NCI-H146 (cell line): ENCODE measurements at regions not wholly inside any gene's neighbourhood (a gene's known extent, or its start where the extent isn't known, plus 50 kb on each side); places are given as distances from the start of the nearest gene placed in this dataset.

Source experiments
- DNase-seq: peaks from one replicate; lab custom pipeline; 2025; lab: John Stamatoyannopoulos, UW

DNA sequence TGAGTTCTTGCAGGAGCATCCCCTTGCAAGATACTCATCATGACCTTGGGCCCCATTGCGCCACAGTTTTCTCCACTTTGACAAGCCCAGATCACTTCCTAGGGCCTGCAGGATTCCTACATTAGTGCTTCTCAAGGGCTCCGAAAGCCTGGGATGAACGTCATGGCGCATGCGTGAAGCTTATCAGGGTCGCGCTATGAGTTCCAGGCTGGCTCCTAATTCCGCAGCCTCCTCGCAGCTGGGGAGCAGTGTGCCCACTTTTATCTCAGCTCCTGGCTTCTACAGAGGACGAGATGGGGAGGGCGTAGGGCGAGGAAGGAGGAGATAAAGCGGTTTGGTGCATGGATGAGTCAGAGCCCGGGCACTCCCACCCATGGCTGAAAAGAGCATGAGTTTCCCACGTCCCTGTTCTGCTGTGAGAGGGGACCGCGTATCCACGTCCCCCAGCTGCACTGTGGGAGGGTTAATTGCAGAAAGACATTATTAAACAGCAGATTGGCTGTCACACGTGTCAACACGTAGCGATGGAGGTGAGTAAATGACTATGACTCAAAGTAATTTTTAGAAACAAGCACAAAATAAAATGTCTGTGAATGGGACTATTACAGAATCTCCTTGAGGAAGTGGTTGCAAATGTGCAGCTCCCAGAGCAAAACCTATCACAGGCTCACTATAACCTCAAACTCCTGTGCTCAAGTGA lies 72.9 kb upstream of the DSP start:
- DNase-seq, result peak; percentile 41

DNA sequence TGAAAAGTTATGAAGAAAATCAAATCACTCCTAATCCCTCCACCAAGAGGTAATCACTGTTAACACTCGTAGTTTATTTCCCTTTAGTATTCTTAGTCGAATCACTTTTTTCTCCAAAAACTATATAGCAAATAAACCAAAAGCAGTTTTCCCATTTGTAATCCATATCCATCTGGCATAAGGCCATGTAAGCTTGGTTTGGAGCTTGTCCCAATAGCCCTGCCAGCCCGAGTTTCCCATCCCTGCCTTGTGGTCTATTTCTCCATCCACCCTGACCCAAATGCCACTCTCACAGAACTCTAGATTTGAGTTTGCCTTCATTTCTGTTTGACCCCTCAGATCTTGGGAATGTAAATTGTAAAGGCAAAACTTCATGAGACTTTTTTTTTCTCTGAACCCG lies 71.8 kb upstream of the DSP start:
- DNase-seq, result no peak

DNA sequence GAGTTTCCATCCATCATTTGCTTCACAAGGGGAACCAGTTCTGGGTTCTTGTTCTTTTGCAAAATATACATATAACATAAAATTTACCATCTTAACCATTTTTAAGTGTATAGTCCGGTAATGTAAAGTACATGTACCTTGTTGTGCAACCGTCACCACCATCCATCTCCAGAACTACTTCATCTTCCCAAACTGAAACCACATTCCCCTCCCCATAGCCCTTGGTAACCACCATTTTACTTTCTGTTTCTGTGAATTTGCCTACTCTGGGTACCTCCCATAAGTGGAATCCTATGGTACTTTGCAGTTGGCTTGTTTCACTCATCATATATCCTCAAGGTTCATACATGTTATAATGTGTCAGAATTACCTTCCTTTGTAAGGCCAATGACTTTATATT lies 70.3 kb upstream of the DSP start:
- DNase-seq, result no peak

DNA sequence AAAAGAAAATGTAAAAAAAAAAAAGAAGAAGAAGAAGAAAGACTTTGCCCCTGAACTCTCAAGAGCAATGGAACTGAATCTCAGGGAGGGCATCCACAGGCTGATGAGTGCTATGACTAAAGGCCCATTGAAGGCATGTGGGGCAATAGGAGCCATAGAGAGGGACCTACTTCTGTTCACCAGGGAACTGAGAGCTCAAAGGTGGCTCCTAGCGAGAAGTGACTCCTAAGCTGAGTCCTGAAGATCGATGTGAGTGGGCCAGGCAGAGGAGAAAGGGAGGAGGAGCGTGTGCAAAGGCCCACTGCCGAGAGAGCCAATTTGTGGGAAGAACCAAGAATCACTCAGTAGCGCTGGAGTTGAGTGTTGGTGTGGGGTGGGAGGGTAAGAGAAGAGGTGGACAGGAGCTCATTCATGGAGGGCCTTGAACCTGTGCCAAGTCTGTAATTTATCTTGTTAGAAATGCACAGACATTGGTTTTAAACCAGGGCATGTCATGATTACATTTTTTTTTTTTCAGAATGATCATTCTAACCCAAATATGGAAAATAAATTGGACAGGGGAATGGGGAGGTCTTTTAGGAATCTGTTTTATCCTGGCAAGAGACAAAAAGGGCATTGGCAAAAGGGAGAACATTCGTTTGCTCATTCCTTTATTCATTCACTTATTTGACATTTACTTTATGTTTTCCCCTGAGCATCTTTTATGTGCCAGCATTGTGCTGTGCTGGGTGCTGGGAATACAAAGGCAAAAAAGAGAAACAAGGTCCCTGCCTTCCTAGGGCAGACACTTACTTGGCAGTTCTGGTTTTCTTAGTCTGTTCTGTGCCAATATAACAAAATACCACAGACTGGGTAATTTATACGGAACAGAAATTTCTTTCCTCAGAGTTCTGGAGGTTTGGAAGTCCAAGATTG lies 67.4 kb upstream of the DSP start:
- peak; percentile 3 for DNase-seq

DNA sequence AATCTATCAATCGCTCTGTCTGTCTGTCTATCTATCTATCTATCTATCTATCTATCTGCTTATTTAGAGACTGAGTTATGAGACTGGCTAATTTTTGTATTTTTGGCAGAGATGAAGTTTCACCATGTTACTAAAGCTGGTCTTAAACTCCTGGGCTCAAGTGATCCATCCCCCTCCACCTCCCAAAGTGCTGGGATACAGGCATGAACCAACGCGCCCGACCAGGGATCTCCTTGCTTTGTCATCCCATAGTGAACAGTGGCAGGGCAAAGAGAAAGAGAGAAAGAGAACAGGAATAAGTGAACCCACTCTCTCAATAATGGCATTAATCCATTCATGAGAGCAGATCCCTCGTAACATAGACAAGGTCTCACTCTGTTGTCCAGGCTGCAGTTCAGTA lies 66.4 kb upstream of the DSP start:
- no peak for DNase-seq

DNA sequence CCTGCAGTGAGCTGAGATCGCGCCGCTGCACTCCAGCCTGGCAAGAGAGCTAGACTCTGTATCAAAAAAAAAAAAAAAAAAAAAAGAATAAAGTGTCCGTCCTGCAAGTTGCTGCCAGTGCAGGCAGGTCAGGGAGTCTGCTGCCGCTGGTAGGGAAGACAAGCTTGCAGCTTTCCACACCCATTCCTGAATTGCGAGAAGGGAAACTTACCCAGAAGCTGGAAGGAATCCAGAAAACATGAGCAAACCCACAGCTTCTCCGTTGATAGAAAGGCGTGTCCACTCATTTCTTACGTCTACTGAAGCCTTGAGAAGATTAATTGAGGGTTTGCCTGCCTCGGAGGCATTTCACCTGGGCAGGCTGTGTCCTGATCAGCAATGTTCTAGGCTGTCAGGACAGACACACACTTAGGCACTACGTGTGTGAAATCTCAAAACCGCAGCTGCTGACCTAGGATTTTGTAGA lies 61.6 kb upstream of the DSP start:
- no peak for DNase-seq

DNA sequence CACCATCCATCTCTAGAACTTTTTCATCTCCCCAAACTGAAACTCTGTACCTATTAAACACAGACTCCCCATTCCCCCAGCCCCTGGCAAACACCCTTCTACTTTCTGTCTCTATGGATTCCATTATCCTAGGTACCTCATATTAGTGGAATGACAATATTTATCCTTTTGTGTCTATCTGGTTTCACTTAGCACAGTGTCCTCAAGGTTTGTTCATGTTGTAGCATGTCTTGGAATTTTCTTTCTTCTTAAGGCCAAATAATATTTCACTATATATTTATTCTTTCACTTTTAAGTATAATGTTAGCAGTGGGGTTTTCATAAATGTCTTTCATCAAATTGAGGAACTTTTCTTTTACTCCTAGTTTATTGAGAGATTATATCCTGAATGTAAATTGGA lies 56.8 kb upstream of the DSP start:
- no peak for DNase-seq

DNA sequence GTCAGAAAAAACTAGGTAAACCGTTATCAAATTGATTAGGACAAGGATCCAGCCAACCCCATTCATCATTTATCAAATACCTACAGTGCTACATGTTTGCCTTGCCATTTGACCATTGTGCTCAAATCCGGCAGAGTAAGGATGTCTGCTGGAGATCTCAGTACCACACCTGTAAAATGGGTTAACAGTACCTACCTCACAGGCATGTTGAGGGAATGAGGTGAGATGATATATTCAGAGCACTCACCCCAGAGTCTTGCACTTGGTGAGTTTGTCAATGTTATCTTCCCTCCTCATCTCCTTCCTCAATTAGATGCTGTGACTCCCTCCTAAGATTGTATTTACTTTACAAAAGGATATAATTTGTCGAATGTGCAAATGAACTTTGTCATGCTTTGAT lies 54.5 kb upstream of the DSP start:
- DNase-seq, result no peak

DNA sequence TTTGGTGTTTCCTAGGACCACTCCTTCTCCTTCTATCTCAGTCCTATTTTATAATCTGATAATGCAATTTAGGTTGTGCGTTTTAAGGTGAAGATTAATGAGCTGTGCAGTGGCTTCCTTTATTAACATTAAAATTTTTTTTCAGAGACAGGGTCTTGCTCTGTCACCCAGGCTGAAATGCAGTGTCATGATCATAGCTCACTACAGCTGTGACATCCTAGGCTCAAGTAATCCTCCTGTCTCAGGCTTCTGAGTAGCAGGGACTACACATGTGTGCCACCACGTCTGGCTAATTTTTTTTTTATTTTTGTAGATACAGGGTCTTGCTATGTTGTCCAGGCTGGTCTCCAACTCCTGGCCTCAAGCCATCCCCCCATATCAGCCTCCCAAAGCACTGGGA lies 53.0 kb upstream of the DSP start:
- DNase-seq, result no peak

DNA sequence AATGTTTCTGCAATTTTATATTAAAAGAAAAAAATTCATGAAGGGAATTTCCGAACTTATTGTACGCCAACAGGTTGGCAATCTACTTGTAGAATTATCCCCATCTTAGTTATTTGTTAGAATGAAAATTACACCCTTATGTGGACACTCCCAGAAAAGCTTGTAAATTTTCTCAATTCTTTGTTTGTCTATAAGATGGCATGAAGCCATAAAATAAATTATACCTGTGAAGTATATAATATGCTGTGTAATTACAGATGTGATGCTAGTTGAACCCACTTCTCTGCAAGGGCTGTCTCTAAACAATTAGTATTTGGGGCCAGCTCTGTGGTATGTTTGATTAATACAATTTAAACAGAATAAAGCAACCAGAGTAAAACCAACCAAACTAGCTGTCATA lies 52.1 kb upstream of the DSP start:
- no peak for DNase-seq
